GM11168 (cell line): ENCODE measurements at regions not wholly inside any gene's neighbourhood (a gene's known extent, or its start where the extent isn't known, plus 50 kb on each side); places are given as distances from the start of the nearest gene placed in this dataset.
"Not testable (repeated sequence)": the region's sequence is repeated elsewhere in the genome, so short reads cannot be mapped to it uniquely, and the experiment has no call there.

Experiments used
- in situ Hi-C: fragments of 300-500 bp; cut with MboI; formaldehyde crosslinking; loops from one replicate; pipeline ENCODE4 v1.12.0; 2022; ENCODE audit warnings: low sequenced_read_pairs; ENCODE audit not compliant: unreplicated experiment

DNA sequence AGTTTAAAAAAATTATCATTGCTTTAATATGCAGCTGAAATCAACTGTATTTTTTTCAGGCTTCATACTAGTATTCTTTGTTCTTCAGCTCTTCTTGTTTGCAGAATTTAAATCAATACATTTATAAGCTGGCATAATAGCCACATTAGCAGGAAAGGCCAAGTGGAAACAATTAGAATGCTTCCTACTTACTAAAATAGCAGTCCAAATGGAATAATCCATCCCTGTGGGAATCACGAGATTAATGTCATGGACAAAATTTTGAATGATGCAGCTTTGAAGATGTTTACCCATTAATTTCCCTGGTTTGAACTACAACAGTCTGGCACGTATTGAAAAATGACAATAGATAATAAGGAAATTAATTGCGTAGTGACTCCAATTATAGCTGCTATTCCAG lies 2650.8 kb downstream of the PCDH9 start:
- in situ Hi-C loops: no loop called here

DNA sequence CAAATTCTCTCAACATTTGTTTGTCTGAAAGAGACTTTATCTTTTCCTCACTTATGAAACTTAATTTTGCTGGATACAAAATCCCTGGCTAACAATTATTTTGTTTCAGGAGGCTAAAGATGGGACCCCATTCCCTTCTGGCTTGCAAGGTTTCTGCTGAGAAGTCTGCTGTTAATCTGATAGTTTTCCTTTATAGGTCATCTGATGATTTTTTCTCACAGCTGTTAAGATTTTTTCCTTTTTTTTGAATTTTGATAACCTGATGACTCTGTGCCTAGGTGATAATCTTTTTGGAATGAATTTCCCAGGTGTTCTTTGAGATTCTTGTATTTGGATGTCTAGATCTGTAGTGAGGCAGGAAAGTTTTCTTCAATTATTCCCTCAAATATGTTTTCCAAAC lies 2661.4 kb downstream of the PCDH9 start:
- in situ Hi-C loops: no loop called here

DNA sequence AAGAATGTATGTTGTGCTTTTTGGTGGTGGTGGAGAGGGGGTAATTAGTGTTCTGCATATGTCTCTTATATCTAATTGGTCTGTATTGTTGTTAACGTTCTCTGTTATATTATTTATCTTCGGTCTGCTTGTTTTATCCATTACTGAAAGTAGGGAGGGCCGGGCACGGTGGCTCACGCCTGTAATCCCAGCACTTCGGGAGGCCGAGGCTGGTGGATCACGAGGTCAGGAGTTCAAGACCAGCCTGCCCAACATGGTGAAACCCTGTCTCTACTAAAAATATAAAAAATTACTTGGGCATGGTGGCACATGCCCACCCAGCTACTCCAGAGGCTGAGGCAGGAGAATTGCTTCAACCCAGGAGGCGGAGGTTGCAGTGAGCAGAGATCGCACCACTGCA lies 2672.1 kb downstream of the PCDH9 start:
- in situ Hi-C loops: not testable (repeated sequence)

DNA sequence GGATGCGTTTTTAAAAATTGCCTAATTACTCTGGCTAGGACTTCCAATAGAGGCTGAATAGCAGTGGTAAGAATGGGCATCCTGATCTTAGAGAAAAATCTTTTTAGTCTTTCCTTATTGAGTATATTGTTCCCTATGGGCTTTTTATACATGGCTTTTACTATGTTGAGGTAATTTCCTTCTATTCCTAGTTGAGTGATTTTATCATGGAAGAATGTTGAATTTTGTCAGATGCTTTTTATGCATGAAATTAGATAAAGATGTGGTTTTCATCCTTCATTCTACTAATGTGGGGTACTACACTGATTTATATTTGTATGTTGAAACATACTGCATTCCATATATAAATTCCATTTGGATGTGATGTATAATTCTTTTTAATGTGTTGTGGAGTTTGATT lies 2673.8 kb downstream of the PCDH9 start:
- in situ Hi-C loops: no loop called here

DNA sequence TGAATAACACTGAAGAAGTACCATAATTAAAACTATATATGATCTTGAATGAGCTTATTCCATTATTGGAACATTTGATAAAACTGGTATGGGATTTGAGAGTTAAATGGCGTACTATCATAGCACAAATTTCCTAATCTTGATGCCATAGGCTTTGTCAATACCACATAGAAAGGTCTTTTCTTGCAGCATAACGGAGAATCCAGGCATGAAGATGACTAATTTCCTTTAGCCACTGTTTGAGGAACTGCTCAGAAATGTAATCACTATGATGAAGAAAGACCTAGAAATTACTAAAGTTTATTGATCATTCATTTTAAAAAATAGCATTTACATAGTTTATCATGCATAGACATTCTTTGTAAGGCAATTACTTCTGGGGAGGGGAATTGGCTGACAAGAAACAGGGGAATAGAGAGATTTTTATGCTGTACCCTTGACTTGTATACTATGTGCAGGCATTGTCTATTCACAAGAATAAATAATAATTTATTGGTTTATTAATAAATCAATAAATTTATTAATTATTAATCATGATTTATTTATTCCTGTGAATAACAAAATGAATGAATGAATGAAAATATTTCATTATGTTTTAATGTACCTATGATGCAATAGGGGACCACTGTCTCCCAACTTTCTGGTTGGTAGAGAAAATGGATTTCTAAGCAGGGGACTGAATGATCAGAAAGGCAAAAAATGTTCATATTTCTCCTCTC lies 2676.6 kb downstream of the PCDH9 start:
- in situ Hi-C loops: no loop called here

DNA sequence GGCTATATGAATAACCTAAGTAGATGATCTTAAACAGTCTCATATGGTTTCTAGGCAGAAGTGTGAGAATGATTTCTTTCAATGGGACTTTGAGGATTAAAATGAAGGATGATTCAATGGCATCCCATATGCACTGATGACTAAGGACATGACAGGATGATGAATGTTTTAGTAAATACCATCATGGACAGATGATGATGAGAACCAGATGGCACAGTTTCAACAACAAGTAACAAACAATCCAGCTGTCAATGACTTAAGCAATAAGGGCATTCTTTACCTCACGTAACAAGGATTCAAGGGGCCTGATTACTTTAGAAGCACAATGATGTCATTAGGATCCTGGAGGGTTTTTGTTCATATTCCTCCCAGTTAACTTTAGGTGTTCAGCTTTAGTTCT lies 2678.4 kb downstream of the PCDH9 start:
- in situ Hi-C loops: no loop called here

DNA sequence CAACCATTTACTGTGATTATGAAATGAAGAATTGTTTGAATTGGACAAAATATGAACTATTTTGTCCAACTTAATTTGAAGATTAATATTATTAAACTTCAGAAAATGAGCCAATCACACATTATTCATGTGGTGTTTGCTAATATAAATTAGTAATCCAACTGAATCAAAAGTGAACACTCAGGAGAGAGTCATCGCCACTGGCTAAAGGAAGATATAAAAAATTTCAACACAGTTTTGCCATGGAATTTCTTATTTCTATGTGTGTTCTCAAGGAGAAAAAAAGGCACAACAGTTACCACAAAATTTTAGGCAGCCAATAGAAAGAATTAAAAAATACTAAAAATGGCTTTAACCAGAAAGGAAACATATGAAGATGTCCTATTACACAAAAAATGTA lies 2683.8 kb downstream of the PCDH9 start:
- in situ Hi-C loops: no loop called here

DNA sequence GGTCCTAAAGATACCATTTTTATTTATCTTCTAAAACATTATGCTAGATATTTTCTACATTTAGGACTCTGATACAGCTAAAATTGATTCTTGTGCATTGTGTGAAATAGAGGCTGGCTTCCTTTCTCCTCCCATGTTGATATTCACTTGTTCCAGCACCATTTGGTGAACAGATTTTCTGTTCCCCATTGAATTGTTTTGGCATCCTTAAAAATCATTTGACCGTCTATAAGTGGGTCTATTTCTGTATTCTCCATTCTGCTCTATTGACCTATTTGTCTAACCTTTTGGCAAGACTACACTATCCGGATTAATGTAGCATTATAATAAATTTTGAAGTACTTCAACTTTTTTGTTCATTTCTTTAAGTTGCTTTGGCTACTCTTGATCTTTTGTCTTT lies 2689.2 kb downstream of the PCDH9 start:
- in situ Hi-C loops: no loop called here

DNA sequence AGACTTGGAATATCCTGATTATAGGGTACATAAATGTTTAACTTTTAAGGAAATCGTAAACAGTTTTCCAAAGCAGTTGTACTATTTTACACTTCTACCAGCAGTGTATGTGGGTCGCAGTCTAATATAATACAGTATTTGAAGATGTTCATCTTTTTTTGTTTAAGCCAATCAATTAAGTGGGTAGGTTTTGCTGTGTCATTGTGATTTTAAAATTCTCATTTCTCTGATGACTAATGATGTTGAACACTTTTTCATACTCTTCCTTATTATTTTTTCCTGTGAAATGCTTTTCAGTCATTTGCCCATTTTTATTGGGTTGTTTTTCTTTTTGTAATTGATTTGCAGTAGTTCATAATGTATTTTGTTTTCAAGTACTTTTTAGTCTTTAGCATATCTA lies 2689.7 kb downstream of the PCDH9 start:
- in situ Hi-C loops: no loop called here

DNA sequence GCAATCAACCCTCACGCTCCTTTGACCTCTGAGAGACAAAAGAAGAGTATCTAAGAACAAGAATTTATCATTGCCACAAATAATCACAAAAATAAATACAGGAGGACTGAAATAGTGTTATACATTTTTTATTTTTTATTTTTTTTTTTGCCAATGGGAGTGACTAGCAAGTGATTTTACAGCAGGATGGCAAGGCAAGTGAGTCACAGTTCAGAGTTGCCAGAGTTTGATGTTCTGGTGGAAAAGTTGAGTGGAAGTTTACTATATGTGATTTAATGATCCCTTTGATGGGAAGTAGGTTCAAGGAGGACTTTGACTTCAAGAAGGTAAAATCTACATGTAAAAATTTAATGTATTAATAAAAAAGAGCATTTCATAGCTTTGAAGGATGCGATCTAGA lies 2691.4 kb downstream of the PCDH9 start:
- in situ Hi-C loops: no loop called here

DNA sequence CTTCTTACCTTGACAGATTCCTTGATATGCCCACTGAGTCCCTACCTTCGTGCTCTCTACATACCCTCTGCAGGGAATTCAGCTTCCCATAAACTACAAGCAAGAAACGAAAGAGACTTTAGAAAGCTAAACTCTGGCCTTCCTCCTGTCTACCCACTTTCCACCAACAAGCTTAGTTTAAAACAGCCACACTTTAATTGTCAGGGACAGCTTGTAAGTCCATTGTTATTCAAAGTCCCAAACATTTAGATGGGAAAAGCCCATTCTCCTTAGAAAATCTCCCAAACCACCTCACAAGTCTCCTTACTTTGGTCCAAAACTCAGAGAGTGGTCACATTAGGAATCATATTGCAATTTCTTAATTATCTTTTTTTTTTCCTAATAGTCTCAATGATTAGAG lies 2695.8 kb downstream of the PCDH9 start:
- in situ Hi-C loops: no loop called here

DNA sequence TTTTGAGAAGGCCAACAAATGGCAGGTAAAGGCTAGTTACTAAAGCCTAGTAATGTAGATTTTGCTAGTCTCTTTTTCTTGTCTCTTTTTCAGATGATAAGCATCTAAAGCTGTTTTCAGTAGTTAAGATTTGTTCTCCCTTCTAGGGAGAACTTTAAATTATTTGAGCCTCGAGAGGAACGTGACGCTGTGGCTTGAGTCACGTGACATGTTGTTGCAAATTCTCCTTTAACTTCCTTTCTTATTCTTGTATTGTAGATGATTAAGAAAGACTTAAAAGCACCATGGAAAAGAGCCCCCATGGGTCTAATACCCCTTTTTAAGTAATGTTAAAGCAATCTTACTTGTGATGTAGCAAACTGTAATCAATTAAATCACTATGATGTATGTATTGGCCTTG lies 2698.7 kb downstream of the PCDH9 start:
- in situ Hi-C loops: no loop called here

DNA sequence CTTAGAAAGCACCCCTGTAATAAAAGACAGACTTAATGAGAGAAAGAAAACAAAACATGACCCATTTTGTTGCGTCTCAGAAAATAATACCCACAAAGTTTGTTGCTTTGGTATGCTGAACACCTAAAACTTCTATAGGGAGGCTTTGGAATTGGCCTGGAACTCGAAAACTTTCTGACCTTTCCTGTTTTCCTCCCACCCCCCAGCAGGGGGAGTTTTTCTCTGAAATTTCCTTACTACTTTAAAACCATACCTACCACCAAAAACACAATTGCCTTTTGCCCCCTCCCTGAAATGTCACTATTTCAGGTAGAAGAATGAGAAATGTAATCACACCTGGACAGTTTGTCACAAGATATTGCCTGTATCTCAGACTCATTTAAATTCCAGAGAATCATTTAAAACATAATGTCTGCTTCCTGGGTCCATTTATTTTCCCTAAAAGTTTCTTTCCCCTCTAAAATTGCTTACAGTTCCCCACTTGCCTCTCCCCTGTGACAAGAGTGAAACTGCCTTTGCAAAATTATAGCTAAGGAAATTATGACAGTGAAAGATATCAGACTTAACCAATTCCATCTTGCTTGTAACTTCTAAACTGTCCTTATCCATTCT lies 2700.2 kb downstream of the PCDH9 start:
- in situ Hi-C loops: no loop called here

DNA sequence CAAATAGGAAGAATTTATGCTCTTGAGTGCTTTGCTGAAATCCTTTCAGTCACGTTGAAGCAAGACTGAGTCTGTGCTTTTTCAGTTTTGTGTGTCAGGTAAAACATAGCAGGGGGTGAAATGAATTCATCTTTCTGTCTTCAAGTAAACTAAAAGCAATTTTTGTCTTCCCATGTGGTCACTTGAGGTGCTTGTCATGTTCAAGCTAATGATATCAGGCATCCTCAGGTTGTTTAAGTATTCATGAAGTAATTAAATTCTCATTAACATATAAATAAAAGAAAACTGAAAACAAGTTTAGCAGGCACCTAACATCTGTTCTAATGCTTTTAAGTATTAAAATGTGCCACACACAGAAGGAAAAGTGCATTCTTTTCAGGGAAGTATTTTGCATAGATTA lies 2701.3 kb downstream of the PCDH9 start:
- in situ Hi-C loops: no loop called here

DNA sequence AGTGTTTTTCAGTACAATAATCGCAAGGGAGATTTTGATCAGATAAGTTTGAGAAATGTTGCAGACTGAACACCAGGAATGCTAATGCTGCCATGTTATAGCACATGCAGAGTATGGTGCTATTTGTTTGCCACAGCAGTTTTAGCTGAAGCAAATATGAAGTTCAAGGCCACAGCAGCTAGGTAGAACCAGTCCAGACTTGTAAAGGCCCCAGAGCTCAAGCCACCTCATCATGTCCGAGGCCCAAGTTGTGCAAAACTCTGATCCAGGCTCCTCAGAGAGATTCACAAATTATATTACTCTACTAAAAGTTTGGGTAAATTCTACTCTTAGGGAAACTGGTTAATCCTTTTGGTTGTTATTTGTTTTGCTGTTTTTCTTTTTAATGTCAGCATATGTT lies 2702.6 kb downstream of the PCDH9 start:
- in situ Hi-C loops: no loop called here

DNA sequence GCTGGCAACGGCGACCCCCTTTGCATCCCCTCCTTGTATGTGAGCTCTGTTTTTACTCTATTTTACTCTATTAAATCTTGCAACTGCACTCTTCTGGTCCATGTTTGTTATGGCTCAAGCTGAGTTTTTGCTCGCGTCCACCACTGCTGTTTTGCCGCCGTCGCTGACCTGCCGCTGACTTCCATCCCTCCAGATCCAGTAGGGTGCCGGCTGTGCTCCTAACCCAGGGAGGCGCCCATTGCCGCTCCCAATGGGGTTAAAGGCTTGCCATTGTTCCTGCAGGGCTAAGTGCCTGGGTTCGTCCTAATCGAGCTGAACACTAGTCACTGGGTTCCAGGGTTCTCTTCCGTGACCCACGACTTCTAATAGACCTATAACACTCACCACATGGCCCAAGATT lies 2704.4 kb downstream of the PCDH9 start:
- in situ Hi-C loops: no loop called here

DNA sequence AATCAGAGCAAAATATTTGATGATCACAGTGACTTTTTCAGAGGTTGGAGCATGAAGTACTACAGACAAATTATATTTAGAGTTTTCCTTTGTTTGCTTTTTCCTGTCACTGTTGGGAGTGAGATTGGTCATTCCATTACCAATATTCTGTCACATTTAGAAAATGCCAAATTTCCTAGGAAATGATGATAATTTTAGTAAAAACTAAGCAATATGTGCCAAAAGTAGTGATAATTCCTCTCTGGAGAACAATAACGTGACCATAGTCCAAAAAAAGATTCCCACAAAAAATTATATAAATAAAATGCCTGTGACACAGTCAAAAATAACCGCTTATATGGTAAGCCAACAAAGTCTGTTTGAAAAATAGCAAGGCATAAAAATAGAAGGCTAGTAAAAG lies 2719.4 kb downstream of the PCDH9 start:
- in situ Hi-C loops: no loop called here

DNA sequence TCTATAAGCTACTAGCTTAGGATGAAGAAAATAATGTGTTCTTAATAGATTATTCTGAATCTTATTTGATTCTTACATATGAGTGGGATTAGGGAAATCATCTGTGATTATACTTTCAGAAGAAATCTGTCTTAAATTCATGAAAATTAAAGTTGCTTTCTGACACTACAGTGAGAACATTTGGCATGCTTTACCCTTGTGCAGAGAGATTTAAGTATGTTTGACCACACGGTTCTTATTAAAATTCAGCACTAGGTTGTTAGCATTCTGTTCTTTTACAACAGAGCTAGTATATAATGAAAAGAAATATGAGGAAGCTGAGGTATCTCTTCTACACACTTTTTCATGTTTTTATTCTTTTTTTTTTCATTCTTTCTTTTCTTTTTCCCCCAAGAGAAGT lies 2723.9 kb downstream of the PCDH9 start:
- in situ Hi-C loops: no loop called here

DNA sequence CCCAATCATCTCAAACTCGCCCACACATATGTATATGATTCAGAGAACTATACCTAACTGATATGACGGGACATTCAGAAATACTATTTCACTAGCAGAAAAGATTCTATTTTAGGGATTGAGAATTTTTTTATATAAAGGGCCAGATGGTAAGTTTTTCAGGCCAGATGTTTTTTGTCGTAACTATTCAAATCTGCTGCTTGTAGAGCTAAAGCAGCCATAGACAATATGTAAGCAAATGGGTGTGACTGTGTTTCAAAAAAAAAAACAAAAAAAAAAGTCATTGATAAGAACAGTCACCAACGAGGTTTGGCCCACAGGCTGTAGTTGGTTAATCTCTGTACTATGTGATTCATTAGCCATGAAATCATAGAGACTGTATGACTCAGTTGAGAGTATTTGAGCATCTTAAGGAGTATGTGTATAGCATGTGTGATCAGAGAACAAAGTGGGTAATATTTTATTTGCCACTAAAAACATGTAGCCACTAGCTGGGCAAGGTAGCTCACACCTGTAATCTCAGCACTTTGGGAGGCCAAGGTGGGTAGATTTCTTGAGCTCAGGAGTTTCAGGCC lies 2724.7 kb downstream of the PCDH9 start:
- in situ Hi-C loops: no loop called here

DNA sequence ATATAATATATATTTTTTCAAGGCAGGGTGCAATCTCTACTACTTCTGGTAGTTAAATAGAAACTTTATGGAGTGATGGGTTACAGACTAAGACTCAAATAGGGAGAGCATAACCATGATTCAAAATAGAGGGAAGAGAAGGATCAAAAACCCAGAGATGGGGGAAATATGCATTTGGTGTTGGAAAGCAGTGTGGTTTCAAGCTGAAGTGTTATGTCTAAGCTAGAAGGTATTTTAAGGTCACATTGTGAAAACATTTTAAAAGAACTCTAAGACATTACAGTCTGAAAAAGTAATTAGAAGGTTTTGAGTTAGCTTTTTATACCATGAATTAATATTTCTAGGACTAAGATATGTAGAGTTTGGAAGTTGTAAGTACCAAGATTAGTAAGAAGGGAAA lies 2741.4 kb downstream of the PCDH9 start:
- in situ Hi-C loops: no loop called here

DNA sequence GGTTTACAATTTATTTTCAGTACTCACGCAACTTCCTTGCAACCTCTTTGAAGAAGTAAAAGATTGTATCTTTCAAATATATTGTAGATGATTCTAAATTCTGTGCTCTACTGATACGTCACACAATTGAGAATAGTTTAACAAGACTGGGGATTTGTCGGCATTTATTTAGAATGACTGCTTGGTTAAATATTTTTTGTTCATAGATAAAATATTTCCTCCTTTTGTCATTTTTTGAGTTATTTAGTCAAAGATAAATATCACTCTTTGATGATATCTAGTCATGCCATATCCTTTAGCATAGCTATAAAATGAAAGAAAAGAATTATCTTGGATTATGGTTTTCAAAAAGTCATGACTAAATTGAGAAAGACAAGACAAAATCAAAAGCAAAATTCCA lies 2747.8 kb downstream of the PCDH9 start:
- in situ Hi-C loops: no loop called here

DNA sequence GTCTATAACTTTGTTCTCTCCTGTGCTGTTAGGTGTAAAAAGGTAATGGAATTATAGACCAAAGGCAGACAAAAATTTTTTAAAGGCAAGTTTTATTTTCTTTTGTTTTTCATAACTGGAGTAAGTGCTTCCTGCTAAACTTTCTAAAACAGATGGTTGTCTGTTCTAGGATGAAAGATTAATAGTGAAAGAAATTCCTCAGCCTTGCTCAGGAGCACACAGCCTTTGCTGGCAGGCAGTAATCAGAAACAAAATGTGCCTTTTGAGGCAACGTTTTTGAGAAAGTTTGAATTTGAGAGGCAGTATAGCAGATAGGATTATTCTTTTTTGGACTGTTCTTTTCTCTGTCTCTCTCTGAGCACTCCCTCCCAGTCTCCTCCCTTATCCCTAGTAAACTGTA lies 2749.5 kb downstream of the PCDH9 start:
- in situ Hi-C loops: no loop called here
